ENCODE measurements at regions not wholly inside any gene's neighbourhood (a gene's known extent, or its start where the extent isn't known, plus 50 kb on each side); places are given as distances from the start of the nearest gene placed in this dataset.

DNA sequence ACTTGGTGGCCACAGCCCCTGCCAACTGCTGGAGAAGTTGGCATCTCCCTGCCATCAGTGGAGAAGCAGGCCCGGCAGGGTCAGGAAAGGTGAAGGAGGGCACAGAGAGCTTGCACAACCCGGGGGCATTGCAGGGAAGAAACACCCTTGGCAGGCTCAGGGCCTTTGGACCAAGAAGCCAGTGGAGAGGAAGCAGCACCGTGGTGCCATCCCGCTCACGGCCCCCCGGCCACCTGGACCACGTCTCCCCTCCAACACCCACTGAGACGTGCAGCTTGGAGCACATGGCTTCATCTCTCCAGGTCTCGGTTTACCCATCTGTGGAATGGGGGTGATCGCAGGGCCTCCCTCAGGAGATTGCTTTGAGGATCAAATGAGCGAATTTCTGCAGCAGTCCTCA, 158.1 kb downstream of the RBFOX3 start:
- no peak for TF ChIP-seq EZH2phosphoT487 (IDR thresholded peaks at IDR 0.05; ENCODE audit: insufficient read depth, low read depth)
- TF ChIP-seq EZH2 (IDR thresholded peaks at IDR 0.05; ENCODE audit: insufficient read depth, poor library complexity, severe bottlenecking) = no peak

Data from GM23248 (cell line).